Loucy (cell line): ENCODE measurements at regions not wholly inside any gene's neighbourhood (a gene's known extent, or its start where the extent isn't known, plus 50 kb on each side); places are given as distances from the start of the nearest gene placed in this dataset.

Source experiments
- CTCF ChIP-seq: fragments of 200-600 bp; sonication (generic); conservative IDR thresholded peaks from 2 replicates; pipeline ENCODE4 v1.5.1; 2014; ENCODE audit warnings: mild to moderate bottlenecking, antibody characterized with exemption, low read length
- EZH2phosphoT487 ChIP-seq: fragments of 200-600 bp; IDR thresholded peaks from 2 replicates; pipeline ENCODE4 v1.6.1; 2018; ENCODE audit warnings: antibody characterized with exemption, mild to moderate bottlenecking, moderate library complexity, borderline replicate concordance

- no peak for TF ChIP-seq CTCF
- TF ChIP-seq EZH2phosphoT487: no peak
Observed at GRCh38 chr5:68646144-68646543, 430.6 kb downstream of the PIK3R1 start.
